K562 (cell line): ENCODE measurements at regions not wholly inside any gene's neighbourhood (a gene's known extent, or its start where the extent isn't known, plus 50 kb on each side); places are given as distances from the start of the nearest gene placed in this dataset.

Experiments
- AFF1 ChIP-seq, 2 experiments: fragments of 450-650 bp; IDR thresholded peaks; 2 replicates each; pipeline ENCODE4 v1.6.1; 2018; ENCODE audit warnings: mild to moderate bottlenecking in 2 of 2, low read depth in 1 of 2; ENCODE audit not compliant: partially characterized antibody in 2 of 2
- BRD9 ChIP-seq: fragments of 450-650 bp; IDR thresholded peaks from 2 replicates; pipeline ENCODE4 v1.6.1; 2018; ENCODE audit warnings: low read depth; ENCODE audit not compliant: partially characterized antibody
- C11orf30 ChIP-seq: fragments of 450-650 bp; IDR thresholded peaks from 2 replicates; pipeline ENCODE4 v1.6.1; 2016; ENCODE audit warnings: low read depth, mild to moderate bottlenecking
- CBX1 ChIP-seq: sonication (generic); IDR thresholded peaks from 2 replicates; pipeline ENCODE4 v1.6.1; 2016; ENCODE audit warnings: antibody characterized with exemption, low read depth, mild to moderate bottlenecking
- CREBBP ChIP-seq: IDR thresholded peaks from one replicate; pipeline ENCODE4 v1.6.1; 2012; ENCODE audit warnings: low read depth, mild to moderate bottlenecking, control low read depth, inconsistent platforms, low read length
- HDGF ChIP-seq: fragments of 450-650 bp; IDR thresholded peaks from 2 replicates; pipeline ENCODE4 v1.6.1; 2016
- NELFE ChIP-seq: IDR thresholded peaks from 2 replicates; pipeline ENCODE4 v1.6.1; 2011; ENCODE audit warnings: mild to moderate bottlenecking; ENCODE audit not compliant: insufficient read depth, insufficient read length
- NR1H2 ChIP-seq: sonication (generic); formaldehyde crosslinking; IDR thresholded peaks from 2 replicates; pipeline ENCODE4 v1.4.0; 2020; ENCODE audit warnings: mild to moderate bottlenecking, missing genetic modification reagents
- PKNOX1 ChIP-seq: fragments of 450-650 bp; IDR thresholded peaks from 2 replicates; pipeline ENCODE4 v1.6.1; 2016
- RHOXF2B ChIP-seq: fragments of 250-450 bp; sonication (Bioruptor Pico); conservative IDR thresholded peaks from 2 replicates; pipeline ENCODE4 v1.5.1; 2021
- SMC3 ChIP-seq: conservative IDR thresholded peaks from 2 replicates; pipeline ENCODE4 v1.6.1; 2011; ENCODE audit warnings: low read depth, low read length, improper control_type of control experiment; ENCODE audit not compliant: insufficient read depth
- TEAD1 ChIP-seq, 2 experiments: fragments of 450-650 bp in 1 of 2; sonication (generic) in 1 of 2; formaldehyde crosslinking; IDR thresholded peaks; 2 replicates each; pipeline versions ENCODE4 v1.4.0 to v1.8.0; 2020 to 2022; ENCODE audit warnings: mild to moderate bottlenecking in 2 of 2, missing genetic modification reagents in 1 of 2
- ZBTB34 ChIP-seq: fragments of 250-450 bp; sonication (Bioruptor Pico); IDR thresholded peaks from 2 replicates; pipeline ENCODE4 v1.8.0; 2021; ENCODE audit warnings: mild to moderate bottlenecking, moderate library complexity
- ZFP1 ChIP-seq: fragments of 450-650 bp; formaldehyde crosslinking; IDR thresholded peaks from 2 replicates; pipeline ENCODE4 v1.4.0; 2020; ENCODE audit warnings: mild to moderate bottlenecking, mixed read lengths
- ZHX1 ChIP-seq: fragments of 150-350 bp; conservative IDR thresholded peaks from 2 replicates; pipeline ENCODE4 v1.6.1; 2014; ENCODE audit warnings: low read length
- ZNF124 ChIP-seq: sonication (generic); formaldehyde crosslinking; IDR thresholded peaks from 2 replicates; pipeline ENCODE4 v1.8.1; 2022; ENCODE audit warnings: missing genetic modification reagents
- ZNF146 ChIP-seq: IDR thresholded peaks from one replicate; pipeline ENCODE4 v1.6.1; 2018; ENCODE audit warnings: missing compliant biosample characterization; ENCODE audit not compliant: unreplicated experiment
- ZNF197 ChIP-seq: fragments of 200-800 bp; sonication (Bioruptor generic); IDR thresholded peaks from 2 replicates; pipeline ENCODE4 v1.6.1; 2016; ENCODE audit warnings: low read depth, missing genetic modification characterization, missing compliant biosample characterization
- ZNF41 ChIP-seq: fragments of 250-450 bp; sonication (Bioruptor Pico); conservative IDR thresholded peaks from 2 replicates; pipeline ENCODE4 v1.4.0; 2020; ENCODE audit warnings: mild to moderate bottlenecking
- ZNF778 ChIP-seq: fragments of 450-650 bp; formaldehyde crosslinking; IDR thresholded peaks from 2 replicates; pipeline ENCODE4 v1.4.0; 2020; ENCODE audit warnings: mild to moderate bottlenecking, moderate library complexity

- TF ChIP-seq NELFE (no peak), ZBTB34 (CRISPR knock-in tag) (no peak), ZNF41 (no peak), PKNOX1 (peak; percentile 58), ZNF124 (CRISPR knock-in tag) (no peak), ZNF197 (CRISPR knock-in tag) (no peak), CBX1 (no peak), ZFP1 (0 out of 2 replicates have a peak, but pooled peaks have one; percentile 9), RHOXF2B (CRISPR knock-in tag) (no peak), TEAD1 (CRISPR knock-in tag; IDR thresholded peaks at IDR 0.05) (no peak), HDGF (no peak), C11orf30 (peak; percentile 67), ZNF146 (CRISPR knock-in tag) (no peak), AFF1 (IDR thresholded peaks at IDR 0.05; ENCODE audit: low read depth in 1 of 2, partially characterized antibody in 2 of 2) (no peak), NR1H2 (CRISPR knock-in tag) (no peak), ZHX1 (no peak), CREBBP (no peak), ZNF778 (no peak), SMC3 (no peak), BRD9 (no peak)
Observed at GRCh38 chr7:121623130-121623872, 227.2 kb upstream of the FAM3C start (continued).
